ENCODE measurements at regions not wholly inside any gene's neighbourhood (a gene's known extent, or its start where the extent isn't known, plus 50 kb on each side); places are given as distances from the start of the nearest gene placed in this dataset.

DNA sequence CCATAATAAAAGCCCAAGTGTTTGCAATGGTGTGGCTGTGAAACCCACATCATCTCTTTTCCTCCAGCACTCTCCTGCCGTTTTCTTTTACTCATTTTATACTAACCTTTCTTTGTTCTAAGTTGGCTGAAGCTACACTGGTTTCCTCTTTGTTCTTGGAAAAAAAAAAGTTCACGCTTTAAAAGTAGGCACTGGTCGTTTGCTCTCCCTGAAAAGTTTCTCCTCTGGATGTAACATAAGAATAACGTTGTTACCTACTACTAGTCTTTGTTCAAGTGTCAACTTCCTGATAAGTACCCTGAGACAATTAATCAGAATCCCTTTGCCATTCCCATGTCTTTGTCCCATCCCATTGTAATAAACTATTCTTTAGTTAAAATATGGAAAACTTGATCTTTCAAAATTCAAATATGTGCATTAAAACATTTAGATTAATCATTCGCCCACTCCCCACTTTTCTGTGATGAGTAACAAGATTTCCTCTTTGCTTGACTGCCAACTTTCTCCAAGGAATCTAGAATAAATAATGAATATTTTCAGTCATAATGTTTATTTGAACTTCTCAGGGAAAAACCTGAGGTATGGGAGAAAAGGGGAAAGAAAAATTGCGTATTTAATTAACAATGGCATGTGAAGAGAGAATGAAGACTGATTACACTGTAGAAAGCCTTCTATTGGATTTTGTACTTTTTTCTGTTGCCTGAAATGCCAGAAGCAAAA lies 454.3 kb upstream of the CTNND2 start:
- H3K23me2 ChIP-seq (ENCODE audit: low read depth, low read length): no peaks in the 10 kb centered on the region
- H4K8ac ChIP-seq (ENCODE audit: extremely low read depth, insufficient read depth, low read length): no peak overlapping the region
- no peak overlapping the region for H3K9ac ChIP-seq (replicated peaks in 1 of 4; ENCODE audit: extremely low read depth in 1 of 4, low read depth in 3 of 4, low read length in 3 of 4)
- 86% methylated on average over 6 of the region's 6 CpGs; no CpG with 5 or more reads in 1 of the 2 experiments for WGBS, 2 experiments (ENCODE audit: extremely low coverage in 1 of 2, insufficient coverage in 1 of 2, insufficient read length in 1 of 2, insufficient replicate concordance in 2 of 2, low coverage in 1 of 2, low lambda C conversion rate in 2 of 2, missing lambda C conversion rate in 1 of 2)
- H2AFZ ChIP-seq (ENCODE audit: low read length): no peak overlapping the region; the same call in 1 of the 2 replicates
- H2AK5ac ChIP-seq (ENCODE audit: low read depth, low read length): no peak overlapping the region
- ChIA-PET CTCF (ENCODE audit: partially characterized antibody) (no interaction called here), POLR2A (ENCODE audit: partially characterized antibody) (no interaction called here)
- FAIRE-seq (no peak), DNase-seq (ENCODE audit: low read depth in 1 of 2, low spot score in 2 of 2) (no peak)
- H4K20me1 ChIP-seq (replicated peaks in 1 of 2; ENCODE audit: control insufficient read depth in 1 of 2, insufficient read depth in 2 of 2, low read length in 2 of 2): no peaks in the 10 kb centered on the region
- H3K79me1 ChIP-seq (ENCODE audit: low read depth, low read length): no peaks in the 10 kb centered on the region
- peaks cover 0 to 1% (median 0%) of the 10 kb centered on the region in 4 experiments; a peak in 1 of 7 replicates for H3K27me3 ChIP-seq (replicated peaks in 1 of 4; ENCODE audit: control insufficient read depth in 3 of 4, extremely low read depth in 1 of 4, insufficient read depth in 3 of 4, low read length in 3 of 4)
- no peak overlapping the region for H3K14ac ChIP-seq (ENCODE audit: insufficient read length)
- peaks cover 5 to 7% of the 10 kb centered on the region in 2 experiments; a peak in 3 of 4 replicates for H3K9me3 ChIP-seq (ENCODE audit: insufficient read depth in 2 of 2, low read depth in 1 of 2, low read length in 1 of 2)
- peaks cover 0 to 4% (median 0%) of the 10 kb centered on the region in 4 experiments; a peak in 2 of 8 replicates for H3K36me3 ChIP-seq (ENCODE audit: control insufficient read depth in 2 of 4, insufficient read depth in 4 of 4, low read length in 3 of 4)
- no peak overlapping the region for H4K91ac ChIP-seq (replicated peaks; ENCODE audit: insufficient read length, low read length)
- no peaks in the 10 kb centered on the region for H3K79me2 ChIP-seq (ENCODE audit: control insufficient read depth in 1 of 2, insufficient read depth in 2 of 2, low read length in 2 of 2)
- no peak overlapping the region for H3K18ac ChIP-seq (ENCODE audit: extremely low read depth, low read length)
- peaks cover 0 to 3% (median 0%) of the 10 kb centered on the region in 4 experiments; a peak in 1 of 7 replicates for H3K4me1 ChIP-seq (replicated peaks in 1 of 4; ENCODE audit: control insufficient read depth in 3 of 4, insufficient read depth in 4 of 4, low read length in 3 of 4)
- H3K56ac ChIP-seq (replicated peaks; ENCODE audit: insufficient read length, low read depth, low read length): no peak overlapping the region
- H3K27ac ChIP-seq (ENCODE audit: low read depth, low read length): no peak overlapping the region
- H3K23ac ChIP-seq (ENCODE audit: insufficient read length): no peak overlapping the region
- H3K4ac ChIP-seq (replicated peaks; ENCODE audit: insufficient read length, low read depth, low read length): no peak overlapping the region
- H3K4me2 ChIP-seq (ENCODE audit: insufficient read depth in 1 of 2, low read depth in 2 of 2, low read length in 2 of 2): no peak overlapping the region
- H2BK120ac ChIP-seq (replicated peaks; ENCODE audit: low read depth, low read length): no peak overlapping the region
- H4K5ac ChIP-seq (ENCODE audit: insufficient read length, low read depth, low read length): no peak overlapping the region
- H2BK12ac ChIP-seq (ENCODE audit: low read depth, low read length): no peak overlapping the region
- H2BK20ac ChIP-seq (ENCODE audit: low read length): peak overlapping the region; percentile 92; the same call in 1 of the 2 replicates
- H2BK5ac ChIP-seq (ENCODE audit: low read depth, low read length): no peak overlapping the region
- no peak overlapping the region for H2BK15ac ChIP-seq (ENCODE audit: low read length)
- no peak overlapping the region for H3K4me3 ChIP-seq (ENCODE audit: extremely low read depth in 1 of 4, insufficient read depth in 2 of 4, low read depth in 3 of 4, low read length in 4 of 4)
- no peak for TF ChIP-seq KDM1A (IDR thresholded peaks at IDR 0.05; ENCODE audit: borderline replicate concordance, low read length)
- no peak for TF ChIP-seq CBX5 (IDR thresholded peaks at IDR 0.05; ENCODE audit: low read depth, low read length)
- no peak for TF ChIP-seq BACH1 (IDR thresholded peaks at IDR 0.05; ENCODE audit: low read length)
- no peak for TF ChIP-seq CTBP2 (IDR thresholded peaks at IDR 0.05; ENCODE audit: borderline replicate concordance, insufficient read depth, insufficient read length, low read length)
- TF ChIP-seq JUN (IDR thresholded peaks at IDR 0.05; ENCODE audit: low read depth, low read length): no peak

Data from H1 (cell line).